ENCODE measurements at regions not wholly inside any gene's neighbourhood (a gene's known extent, or its start where the extent isn't known, plus 50 kb on each side); places are given as distances from the start of the nearest gene placed in this dataset.
A peak's percentile ranks its signal among the peaks of the same experiment; 100 is the strongest.

DNA sequence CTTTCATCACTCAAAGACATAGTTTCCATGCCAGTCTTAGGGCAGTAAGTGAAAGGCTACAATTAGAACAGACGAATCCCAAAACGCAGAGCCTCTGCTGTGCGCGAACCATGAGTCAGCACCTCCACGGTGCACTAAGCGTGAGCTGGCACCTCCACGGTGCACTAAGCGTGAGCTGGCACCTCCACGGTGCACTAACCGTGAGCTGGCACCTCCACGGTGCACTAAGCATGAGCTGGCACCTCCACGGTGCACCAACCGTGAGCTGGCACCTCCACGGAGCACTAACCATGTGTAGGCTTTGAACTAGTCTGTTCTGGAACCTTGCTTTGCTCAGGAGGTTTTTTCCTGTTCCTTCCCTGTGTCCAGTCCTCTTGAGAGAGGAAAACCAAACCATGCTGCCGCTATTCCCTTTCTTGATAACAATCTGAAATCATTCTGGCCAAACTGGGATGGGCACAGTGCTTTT is 120.6 kb downstream of the IRS2 start:
- Histone ChIP-seq H3K27me3 (replicated peaks in 1 of 7) (peaks cover 0 to 52% (median 4%) of the 10 kb centered on the region in 7 donors), H3K4me1 (peaks cover 0 to 14% (median 5%) of the 10 kb centered on the region in 6 donors), H3K9me3 (peaks cover 0 to 5% (median 0%) of the 10 kb centered on the region in 8 donors), H3K36me3 (no peaks in the 10 kb centered on the region), H3K27ac (no peak overlapping the region), H3K4me3 (no peak overlapping the region)
- intact Hi-C loops (cut with DNase I; ENCODE audit: low total_unique reads) = no loop called here
- 82 to 86% (median 83%) methylated on average over 15 of the region's 15 CpGs for WGBS, 5 donors
- no peak for TF ChIP-seq POLR2A (IDR thresholded peaks at IDR 0.05)
- no peak for TF ChIP-seq POLR2AphosphoS5 (IDR thresholded peaks at IDR 0.05)
- TF ChIP-seq, protein P1, sequence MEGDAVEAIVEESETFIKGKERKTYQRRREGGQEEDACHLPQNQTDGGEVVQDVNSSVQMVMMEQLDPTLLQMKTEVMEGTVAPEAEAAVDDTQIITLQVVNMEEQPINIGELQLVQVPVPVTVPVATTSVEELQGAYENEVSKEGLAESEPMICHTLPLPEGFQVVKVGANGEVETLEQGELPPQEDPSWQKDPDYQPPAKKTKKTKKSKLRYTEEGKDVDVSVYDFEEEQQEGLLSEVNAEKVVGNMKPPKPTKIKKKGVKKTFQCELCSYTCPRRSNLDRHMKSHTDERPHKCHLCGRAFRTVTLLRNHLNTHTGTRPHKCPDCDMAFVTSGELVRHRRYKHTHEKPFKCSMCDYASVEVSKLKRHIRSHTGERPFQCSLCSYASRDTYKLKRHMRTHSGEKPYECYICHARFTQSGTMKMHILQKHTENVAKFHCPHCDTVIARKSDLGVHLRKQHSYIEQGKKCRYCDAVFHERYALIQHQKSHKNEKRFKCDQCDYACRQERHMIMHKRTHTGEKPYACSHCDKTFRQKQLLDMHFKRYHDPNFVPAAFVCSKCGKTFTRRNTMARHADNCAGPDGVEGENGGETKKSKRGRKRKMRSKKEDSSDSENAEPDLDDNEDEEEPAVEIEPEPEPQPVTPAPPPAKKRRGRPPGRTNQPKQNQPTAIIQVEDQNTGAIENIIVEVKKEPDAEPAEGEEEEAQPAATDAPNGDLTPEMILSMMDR (IDR thresholded peaks at IDR 0.05 in 8 of 11, conservative IDR thresholded peaks at IDR 0.05 in 3 of 11) = no peak
- no peak for DNase-seq

DNA sequence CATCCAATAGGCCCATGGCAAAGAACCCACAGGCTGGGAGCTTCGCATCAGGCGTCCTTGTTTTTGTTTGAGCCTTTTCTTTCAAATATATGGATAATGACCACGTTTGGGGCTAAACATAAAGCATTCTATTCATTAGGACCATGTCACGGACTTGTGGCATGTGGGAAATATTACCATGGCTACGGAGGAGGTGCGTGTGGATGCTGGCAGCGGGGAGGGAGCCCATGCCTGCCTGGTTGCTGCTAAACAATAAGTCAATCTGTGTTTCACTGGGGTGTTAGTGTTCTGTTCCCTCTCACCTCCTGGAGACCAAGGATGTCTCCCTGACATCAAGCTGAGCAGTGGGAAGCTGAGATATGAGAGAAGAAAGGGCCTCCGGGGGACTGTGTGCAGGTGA is 121.1 kb downstream of the IRS2 start:
- DNase-seq = no peak
- peaks cover 0 to 14% (median 5%) of the 10 kb centered on the region in 6 donors for H3K4me1 ChIP-seq
- H3K27me3 ChIP-seq (replicated peaks in 1 of 7) = peaks cover 0 to 53% (median 4%) of the 10 kb centered on the region in 7 donors
- TF ChIP-seq POLR2A (IDR thresholded peaks at IDR 0.05) = no peak
- TF ChIP-seq, protein P1 (IDR thresholded peaks at IDR 0.05 in 8 of 11, conservative IDR thresholded peaks at IDR 0.05 in 3 of 11) = no peak
- TF ChIP-seq POLR2AphosphoS5 (IDR thresholded peaks at IDR 0.05) = no peak
- intact Hi-C loops (cut with DNase I; ENCODE audit: low total_unique reads) = no loop called here
- H3K27ac ChIP-seq = no peak overlapping the region
- 84 to 91% (median 85%) methylated on average over 8 of the region's 8 CpGs for WGBS, 5 donors
- peaks cover 0 to 5% (median 0%) of the 10 kb centered on the region in 8 donors for H3K9me3 ChIP-seq
- no peak overlapping the region for H3K4me3 ChIP-seq
- H3K36me3 ChIP-seq = no peaks in the 10 kb centered on the region

GRCh38 chr13:109657395-109657794 is 129.0 kb downstream of the IRS2 start:
- peaks cover 0 to 39% (median 4%) of the 10 kb centered on the region in 6 donors for H3K4me1 ChIP-seq
- 62 to 70% (median 70%) methylated on average over 6 of the region's 6 CpGs for WGBS, 5 donors
- peak overlapping the region in 1 of 8 donors; percentile 92 for H3K27ac ChIP-seq
- TF ChIP-seq POLR2A (IDR thresholded peaks at IDR 0.05) (no peak), POLR2AphosphoS5 (IDR thresholded peaks at IDR 0.05) (no peak)
- TF ChIP-seq, protein P1 (IDR thresholded peaks at IDR 0.05 in 8 of 11, conservative IDR thresholded peaks at IDR 0.05 in 3 of 11) = no peak
- peaks cover 0 to 70% (median 7%) of the 10 kb centered on the region in 7 donors for H3K27me3 ChIP-seq (replicated peaks in 1 of 7)
- H3K36me3 ChIP-seq = no peaks in the 10 kb centered on the region
- no peak overlapping the region for H3K4me3 ChIP-seq
- H3K9me3 ChIP-seq = no peaks in the 10 kb centered on the region
- intact Hi-C loops (cut with DNase I; ENCODE audit: low total_unique reads) = no loop called here
- DNase-seq = no peak

DNA sequence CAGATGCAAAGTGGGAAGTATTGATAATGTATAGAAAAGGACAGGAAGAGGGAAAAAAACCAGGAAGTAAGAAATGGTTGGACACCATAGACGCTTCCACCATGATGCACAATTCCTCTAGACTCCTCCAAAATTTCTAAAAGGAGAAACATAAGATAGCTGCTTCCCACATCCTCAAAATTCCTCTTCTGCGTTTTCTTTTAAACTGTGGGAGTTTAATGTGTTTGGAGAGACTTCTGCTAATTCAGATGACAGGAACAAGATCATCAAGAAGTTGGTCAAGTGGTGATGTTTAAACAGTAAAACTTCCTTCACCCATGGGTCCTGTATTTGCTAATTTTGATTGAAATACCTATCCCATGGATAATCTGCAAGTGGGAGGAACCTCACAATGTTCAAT is 130.2 kb downstream of the IRS2 start:
- Histone ChIP-seq H3K4me3 (no peak overlapping the region), H3K27ac (peak overlapping the region in 4 of 8 donors; percentile 80 to 92 (median 90)), H3K4me1 (peaks cover 0 to 44% (median 4%) of the 10 kb centered on the region in 6 donors), H3K36me3 (no peaks in the 10 kb centered on the region), H3K27me3 (replicated peaks in 1 of 7) (peaks cover 0 to 60% (median 2%) of the 10 kb centered on the region in 7 donors), H3K9me3 (no peaks in the 10 kb centered on the region)
- WGBS, 5 donors = 47 to 71% (median 56%) methylated on average over 2 of the region's 2 CpGs
- intact Hi-C loops (cut with DNase I; ENCODE audit: low total_unique reads) = no loop called here
- TF ChIP-seq, protein P1 (IDR thresholded peaks at IDR 0.05 in 8 of 11, conservative IDR thresholded peaks at IDR 0.05 in 3 of 11) = no peak
- TF ChIP-seq POLR2A (IDR thresholded peaks at IDR 0.05) (no peak), POLR2AphosphoS5 (IDR thresholded peaks at IDR 0.05) (no peak)
- DNase-seq = no peak

Measured in spleen (tissue), 11 donors.